ENCODE measurements at regions not wholly inside any gene's neighbourhood (a gene's known extent, or its start where the extent isn't known, plus 50 kb on each side); places are given as distances from the start of the nearest gene placed in this dataset.

DNA sequence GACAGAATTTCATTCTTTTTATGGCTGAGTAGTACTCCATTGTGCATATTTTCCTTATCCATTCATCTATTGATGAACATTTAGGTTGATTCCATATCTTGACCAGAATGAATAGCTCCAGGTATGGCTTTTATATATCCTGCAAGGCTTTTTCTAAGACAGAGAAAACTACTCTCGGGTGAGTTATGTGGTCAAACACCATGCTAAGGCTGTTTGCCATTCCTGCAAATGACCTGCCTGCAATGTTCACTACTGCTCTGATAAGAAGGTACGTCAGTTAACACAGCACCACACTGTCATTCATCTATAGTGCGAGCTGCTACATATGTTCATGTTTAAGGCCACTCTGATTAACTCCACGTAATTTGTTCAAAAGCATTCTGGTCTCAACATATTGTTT, 256.8 kb upstream of the RGMB start:
- in situ Hi-C loops (cut with MboI; ENCODE audit: low sequenced_read_pairs): no loop called here

More for the DNA sequence above, 256.8 kb upstream of the RGMB start:
- no peaks in the 10 kb centered on the region for H3K27me3 ChIP-seq (ENCODE audit: control insufficient read depth, insufficient read depth, low read length)
- WGBS, 2 experiments (ENCODE audit: extremely low coverage in 2 of 2, insufficient read length in 1 of 2): 100% methylated on average over 1 of the region's 4 CpGs; no CpG with 5 or more reads in 1 of the 2 experiments
- H2BK15ac ChIP-seq (ENCODE audit: low read depth, low read length): no peak overlapping the region
- no peaks in the 10 kb centered on the region for H3K9me1 ChIP-seq (ENCODE audit: insufficient read depth, low read length)
- no peaks in the 10 kb centered on the region for H4K20me1 ChIP-seq (ENCODE audit: insufficient read depth, low read length)
- H2AK5ac ChIP-seq (ENCODE audit: low read depth, low read length): no peak overlapping the region
- ChIA-PET CTCF (no interaction called here), POLR2A (ENCODE audit: unreplicated experiment) (no interaction called here)
- H4K8ac ChIP-seq (ENCODE audit: low read depth in 2 of 2, low read length in 2 of 2): no peak overlapping the region
- H2BK120ac ChIP-seq (ENCODE audit: low read depth, low read length): no peak overlapping the region
- TF ChIP-seq, protein P1, sequence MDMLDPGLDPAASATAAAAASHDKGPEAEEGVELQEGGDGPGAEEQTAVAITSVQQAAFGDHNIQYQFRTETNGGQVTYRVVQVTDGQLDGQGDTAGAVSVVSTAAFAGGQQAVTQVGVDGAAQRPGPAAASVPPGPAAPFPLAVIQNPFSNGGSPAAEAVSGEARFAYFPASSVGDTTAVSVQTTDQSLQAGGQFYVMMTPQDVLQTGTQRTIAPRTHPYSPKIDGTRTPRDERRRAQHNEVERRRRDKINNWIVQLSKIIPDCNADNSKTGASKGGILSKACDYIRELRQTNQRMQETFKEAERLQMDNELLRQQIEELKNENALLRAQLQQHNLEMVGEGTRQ (IDR thresholded peaks at IDR 0.05; ENCODE audit: low read depth, low read length): no peak
- TF ChIP-seq RFX5 (IDR thresholded peaks at IDR 0.05; ENCODE audit: low read depth, low read length): no peak
- no peak for TF ChIP-seq MXI1 (IDR thresholded peaks at IDR 0.05; ENCODE audit: borderline replicate concordance, low read depth, low read length)
- no peak for TF ChIP-seq SMC3 (IDR thresholded peaks at IDR 0.05; ENCODE audit: low read depth, low read length)
- TF ChIP-seq RAD21 (IDR thresholded peaks at IDR 0.05; ENCODE audit: low read length): no peak
- TF ChIP-seq FOS (IDR thresholded peaks at IDR 0.05; ENCODE audit: low read depth, low read length): no peak
- TF ChIP-seq POLR2A (IDR thresholded peaks at IDR 0.05; ENCODE audit: low read depth, low read length): no peak
- TF ChIP-seq CTCF (conservative IDR thresholded peaks at IDR 0.05; ENCODE audit: low read depth, low read length): no peak
- TF ChIP-seq CHD1 (IDR thresholded peaks at IDR 0.05; ENCODE audit: low read depth, low read length): no peak
- no peak for TF ChIP-seq MAZ (IDR thresholded peaks at IDR 0.05; ENCODE audit: borderline replicate concordance, low read depth, low read length)
- no peak overlapping the region for H3K4me3 ChIP-seq (ENCODE audit: insufficient read depth, low read depth, low read length)
- no peak overlapping the region for H3K14ac ChIP-seq (replicated peaks; ENCODE audit: low read depth, low read length)
- H3K4ac ChIP-seq (ENCODE audit: low read depth, low read length): no peak overlapping the region
- no peak overlapping the region for H4K5ac ChIP-seq (ENCODE audit: low read depth, low read length)
- intact Hi-C loops (cut with micrococcal nuclease): no loop called here
- DNase-seq (no peak), ATAC-seq (ENCODE audit: low read depth) (no peak)
- no peaks in the 10 kb centered on the region for H3K9me3 ChIP-seq (ENCODE audit: control insufficient read depth, insufficient read depth, low read length)
- no peaks in the 10 kb centered on the region for H3K36me3 ChIP-seq (ENCODE audit: control insufficient read depth, insufficient read depth, low read length)
- dilution Hi-C loops (cut with HindIII; ENCODE audit: low sequenced_read_pairs, unreplicated experiment): no loop called here
- no peak overlapping the region for H4K91ac ChIP-seq (ENCODE audit: insufficient read depth, low read depth, low read length)
- no peaks in the 10 kb centered on the region for H3K79me1 ChIP-seq (ENCODE audit: low read depth in 1 of 2, low read length in 2 of 2)
- H3K56ac ChIP-seq (ENCODE audit: extremely low read depth, insufficient read depth, low read length): no peak overlapping the region
- H3K23ac ChIP-seq (ENCODE audit: low read depth, low read length): no peak overlapping the region
- H3K9ac ChIP-seq (ENCODE audit: low read depth, low read length): no peak overlapping the region
- H3K18ac ChIP-seq (ENCODE audit: low read depth, low read length): no peak overlapping the region
- H3K4me2 ChIP-seq (ENCODE audit: low read depth, low read length): no peak overlapping the region
- no peak overlapping the region for H2BK20ac ChIP-seq (ENCODE audit: low read depth, low read length)
- no peak overlapping the region for H3K27ac ChIP-seq (ENCODE audit: insufficient read depth, low read length)
- H2AK9ac ChIP-seq (replicated peaks; ENCODE audit: low read depth, low read length, poor library complexity): no peak overlapping the region
- H2AFZ ChIP-seq (replicated peaks; ENCODE audit: low read length, poor library complexity): no peak overlapping the region
- no TSS peak for BruUV-seq (replicated peaks)
- no peak overlapping the region for H2BK5ac ChIP-seq (ENCODE audit: low read depth, low read length, poor library complexity, severe bottlenecking)
- H3K4me1 ChIP-seq (ENCODE audit: control insufficient read depth, insufficient read depth, low read length): no peaks in the 10 kb centered on the region
